ENCODE measurements at regions not wholly inside any gene's neighbourhood (a gene's known extent, or its start where the extent isn't known, plus 50 kb on each side); places are given as distances from the start of the nearest gene placed in this dataset.

- no peaks in the 10 kb centered on the region for H3K4me1 Mint-ChIP-seq
- no peaks in the 10 kb centered on the region for H3K36me3 Mint-ChIP-seq
- H3K4me3 Mint-ChIP-seq: no peak overlapping the region
- no peak for ATAC-seq (ENCODE audit: low read depth)
- H3K27ac Mint-ChIP-seq: no peak overlapping the region
- peaks cover 5% of the 10 kb centered on the region for H3K27me3 Mint-ChIP-seq
- H3K9me3 Mint-ChIP-seq: peaks cover 2% of the 10 kb centered on the region
- no peak for DNase-seq (ENCODE audit: low spot score in 2 of 2)
Observed at GRCh38 chr11:129242855-129243254, 50.7 kb upstream of the ARHGAP32 start.

Measured in memory B cell (primary cell).